Transverse colon (tissue), 4 donors: ENCODE measurements at regions not wholly inside any gene's neighbourhood (a gene's known extent, or its start where the extent isn't known, plus 50 kb on each side); places are given as distances from the start of the nearest gene placed in this dataset.

Source experiments
- DNase-seq: peaks from one replicate; pipeline ENCODE4 v3.0.0-alpha.2; 2019
- H3K27ac ChIP-seq, 4 donors: fragments of 200-600 bp; sonication (generic); 2 replicates each; pipeline ENCODE4 v1.5.1; 2016 to 2018; ENCODE audit warnings: inconsistent platforms in 4 of 4
- H3K27me3 ChIP-seq: fragments of 200-600 bp; sonication (generic); 2 replicates; pipeline ENCODE4 v1.5.1; 2017; ENCODE audit warnings: inconsistent platforms
- H3K36me3 ChIP-seq, 4 donors: fragments of 200-600 bp; sonication (generic); 2 replicates each; pipeline ENCODE4 v1.5.1; 2017 to 2019; ENCODE audit warnings: inconsistent platforms in 4 of 4
- H3K4me1 ChIP-seq, 4 donors: fragments of 200-600 bp; sonication (generic); 2 replicates each; pipeline ENCODE4 v1.5.1; 2017 to 2020; ENCODE audit warnings: inconsistent platforms in 4 of 4
- H3K4me3 ChIP-seq, 4 donors: fragments of 200-600 bp; sonication (generic); 1 replicate in 1 of 4; 2 replicates in 3 of 4; pipeline versions ENCODE4 v1.5.1 to v1.6.1; 2017 to 2019; ENCODE audit warnings: inconsistent platforms in 4 of 4
- H3K9me3 ChIP-seq, 2 donors: fragments of 200-600 bp; sonication (generic); 2 replicates each; pipeline ENCODE4 v1.5.1; 2017 to 2019; ENCODE audit warnings: inconsistent platforms in 2 of 2
- CTCF ChIP-seq, 5 experiments: fragments of 200-600 bp in 3 of 5; fragments of 450-650 bp in 2 of 5; sonication (generic) in 3 of 5; IDR thresholded peaks; 1 replicate in 2 of 5; 2 replicates in 3 of 5; pipeline ENCODE4 v1.5.1; 2016 to 2017; ENCODE audit warnings: antibody characterized with exemption in 5 of 5, inconsistent platforms in 3 of 5, mild to moderate bottlenecking in 2 of 5, moderate library complexity in 1 of 5
- EP300 ChIP-seq: sonication (generic); formaldehyde crosslinking; IDR thresholded peaks from one replicate; pipeline ENCODE4 v1.6.1; 2017; ENCODE audit warnings: antibody characterized with exemption, low read depth
- POLR2A ChIP-seq: fragments of 450-650 bp; IDR thresholded peaks from one replicate; pipeline ENCODE4 v1.6.1; 2016; ENCODE audit warnings: antibody characterized with exemption, mild to moderate bottlenecking, moderate library complexity
- POLR2AphosphoS5 ChIP-seq, 3 donors: sonication (generic); formaldehyde crosslinking; IDR thresholded peaks; one replicate each; pipeline ENCODE4 v1.6.1; 2016; ENCODE audit warnings: antibody characterized with exemption in 3 of 3
- WGBS, 2 donors: methylation state at CpG; one replicate each; pipeline ENCODE4 v1.1.5; 2018; ENCODE audit warnings: low coverage in 1 of 2; 5-methylcytosine and 5-hydroxymethylcytosine counted together
- in situ Hi-C, 4 donors: fragments of 200-750 bp; cut with MboI; loops; one replicate each; pipeline versions ENCODE4 v1.15.0 to v1.15.1; 2017; ENCODE audit warnings: low sequenced_read_pairs in 3 of 4, low pct_ligation_motif_present in 1 of 4, low pct_unique_long_range_greater_than_20kb in 1 of 4
- intact Hi-C: fragments of 100-400 bp; cut with DNase I; formaldehyde crosslinking; loops from one replicate; pipeline ENCODE4 v1.15.1; 2023; ENCODE audit warnings: low total_unique reads

GRCh38 chr16:86387468-86388440, 122.6 kb upstream of the FOXF1 start:
- no peak overlapping the region for H3K27ac ChIP-seq
- DNase-seq: no peak
- WGBS, 2 donors: 68 to 80% methylated on average over 7 to 24 of the region's 24 CpGs

GRCh38 chr16:86388976-86389375, 121.4 kb upstream of the FOXF1 start:
- intact Hi-C loops: no loop called here

More at GRCh38 chr16:86387468-86388440, 122.6 kb upstream of the FOXF1 start:
- in situ Hi-C loops: no loop called here
- no peak overlapping the region for H3K4me3 ChIP-seq
- H3K27me3 ChIP-seq: no peaks in the 10 kb centered on the region
- H3K4me1 ChIP-seq: no peaks in the 10 kb centered on the region
- H3K9me3 ChIP-seq: no peaks in the 10 kb centered on the region
- TF ChIP-seq CTCF (IDR thresholded peaks at IDR 0.05) (no peak), POLR2AphosphoS5 (IDR thresholded peaks at IDR 0.05) (no peak), EP300 (no peak), POLR2A (no peak)
- intact Hi-C loops: no loop called here
- no peaks in the 10 kb centered on the region for H3K36me3 ChIP-seq

GRCh38 chr16:86389566-86390328, 120.6 kb upstream of the FOXF1 start:
- TF ChIP-seq EP300 (no peak), POLR2AphosphoS5 (IDR thresholded peaks at IDR 0.05) (no peak), POLR2A (no peak), CTCF (IDR thresholded peaks at IDR 0.05) (no peak)
- no peak for DNase-seq
- H3K9me3 ChIP-seq: no peaks in the 10 kb centered on the region
- intact Hi-C loops: no loop called here
- in situ Hi-C loops: no loop called here
- H3K4me1 ChIP-seq: no peaks in the 10 kb centered on the region
- H3K27ac ChIP-seq: no peak overlapping the region
- H3K36me3 ChIP-seq: no peaks in the 10 kb centered on the region
- WGBS, 2 donors: 74 to 80% methylated on average over 9 to 17 of the region's 17 CpGs
- no peaks in the 10 kb centered on the region for H3K27me3 ChIP-seq
- no peak overlapping the region for H3K4me3 ChIP-seq

More at GRCh38 chr16:86388976-86389375, 121.4 kb upstream of the FOXF1 start:
- in situ Hi-C loops: no loop called here
- no peaks in the 10 kb centered on the region for H3K4me1 ChIP-seq
- WGBS, 2 donors: 44 to 67% methylated on average over 2 to 5 of the region's 5 CpGs
- no peak overlapping the region for H3K4me3 ChIP-seq
- no peaks in the 10 kb centered on the region for H3K9me3 ChIP-seq
- TF ChIP-seq EP300: no peak
- no peak for TF ChIP-seq POLR2AphosphoS5 (IDR thresholded peaks at IDR 0.05)
- TF ChIP-seq CTCF (IDR thresholded peaks at IDR 0.05): no peak
- no peak for TF ChIP-seq POLR2A
- no peak for DNase-seq
- H3K27me3 ChIP-seq: no peaks in the 10 kb centered on the region
- no peaks in the 10 kb centered on the region for H3K36me3 ChIP-seq
- no peak overlapping the region for H3K27ac ChIP-seq

GRCh38 chr16:86390335-86390734, 120.0 kb upstream of the FOXF1 start:
- no peaks in the 10 kb centered on the region for H3K9me3 ChIP-seq
- 75 to 82% methylated on average over 1 of the region's 1 CpG for WGBS, 2 donors
- H3K27me3 ChIP-seq: no peaks in the 10 kb centered on the region
- no peak for DNase-seq
- in situ Hi-C loops (no loop called here), intact Hi-C loops (no loop called here)
- TF ChIP-seq POLR2AphosphoS5 (IDR thresholded peaks at IDR 0.05): no peak
- no peak for TF ChIP-seq POLR2A
- no peak for TF ChIP-seq EP300
- no peak for TF ChIP-seq CTCF (IDR thresholded peaks at IDR 0.05)
- no peak overlapping the region for H3K4me3 ChIP-seq
- H3K36me3 ChIP-seq: no peaks in the 10 kb centered on the region
- no peak overlapping the region for H3K27ac ChIP-seq
- no peaks in the 10 kb centered on the region for H3K4me1 ChIP-seq
